ENCODE measurements at regions not wholly inside any gene's neighbourhood (a gene's known extent, or its start where the extent isn't known, plus 50 kb on each side); places are given as distances from the start of the nearest gene placed in this dataset.

DNA sequence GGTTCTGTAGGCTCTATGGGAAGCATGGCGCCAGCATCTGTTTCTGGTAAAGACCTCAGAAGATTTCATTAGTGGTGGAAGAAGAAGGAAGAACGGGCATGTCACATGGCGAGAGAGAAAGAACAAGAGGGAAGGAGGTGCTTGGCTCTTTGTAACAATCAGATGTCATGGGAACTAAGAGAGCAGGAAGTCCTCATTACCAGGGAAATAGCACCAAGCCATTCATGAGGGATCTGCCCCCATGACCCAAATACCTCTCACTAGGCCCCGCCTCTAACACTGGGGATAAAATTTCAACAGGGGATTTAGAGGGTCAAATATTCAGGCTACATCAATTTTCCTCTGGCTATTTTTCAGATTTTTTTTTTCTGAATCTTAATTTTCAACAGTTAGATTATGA, 954.3 kb downstream of the SQOR start:
- intact Hi-C loops (cut with DNase I) = no loop called here
- Histone ChIP-seq H3K27ac (no peak overlapping the region), H3K4me1 (no peaks in the 10 kb centered on the region), H3K9me3 (no peaks in the 10 kb centered on the region), H3K36me3 (no peaks in the 10 kb centered on the region), H3K4me3 (no peak overlapping the region), H3K27me3 (no peaks in the 10 kb centered on the region)
- WGBS, 2 donors = 75 to 88% methylated on average over 4 of the region's 4 CpGs
- TF ChIP-seq, protein P1, sequence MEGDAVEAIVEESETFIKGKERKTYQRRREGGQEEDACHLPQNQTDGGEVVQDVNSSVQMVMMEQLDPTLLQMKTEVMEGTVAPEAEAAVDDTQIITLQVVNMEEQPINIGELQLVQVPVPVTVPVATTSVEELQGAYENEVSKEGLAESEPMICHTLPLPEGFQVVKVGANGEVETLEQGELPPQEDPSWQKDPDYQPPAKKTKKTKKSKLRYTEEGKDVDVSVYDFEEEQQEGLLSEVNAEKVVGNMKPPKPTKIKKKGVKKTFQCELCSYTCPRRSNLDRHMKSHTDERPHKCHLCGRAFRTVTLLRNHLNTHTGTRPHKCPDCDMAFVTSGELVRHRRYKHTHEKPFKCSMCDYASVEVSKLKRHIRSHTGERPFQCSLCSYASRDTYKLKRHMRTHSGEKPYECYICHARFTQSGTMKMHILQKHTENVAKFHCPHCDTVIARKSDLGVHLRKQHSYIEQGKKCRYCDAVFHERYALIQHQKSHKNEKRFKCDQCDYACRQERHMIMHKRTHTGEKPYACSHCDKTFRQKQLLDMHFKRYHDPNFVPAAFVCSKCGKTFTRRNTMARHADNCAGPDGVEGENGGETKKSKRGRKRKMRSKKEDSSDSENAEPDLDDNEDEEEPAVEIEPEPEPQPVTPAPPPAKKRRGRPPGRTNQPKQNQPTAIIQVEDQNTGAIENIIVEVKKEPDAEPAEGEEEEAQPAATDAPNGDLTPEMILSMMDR (IDR thresholded peaks at IDR 0.05) = no peak
- TF ChIP-seq POLR2A (IDR thresholded peaks at IDR 0.05) = no peak
- DNase-seq = no peak

DNA sequence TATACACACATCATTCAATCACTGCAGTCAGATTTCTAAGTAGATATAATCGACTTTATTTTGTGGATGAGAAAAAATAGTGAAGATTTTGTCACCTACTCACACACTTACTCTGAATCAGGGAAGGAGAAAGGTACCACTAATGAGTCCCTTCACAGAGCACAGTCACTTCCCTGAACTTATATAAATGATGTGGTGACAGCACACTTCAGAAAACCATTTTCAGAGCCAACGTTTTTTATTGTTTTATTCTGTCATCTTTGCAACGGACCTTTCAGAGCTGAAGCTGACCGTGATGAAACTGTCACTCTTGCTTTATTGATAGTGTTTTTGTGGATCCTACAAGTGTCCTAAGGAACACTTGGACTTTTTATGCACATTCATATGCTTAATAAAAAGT, 956.6 kb downstream of the SQOR start:
- H3K27ac ChIP-seq = no peak overlapping the region
- TF ChIP-seq, protein P1 (IDR thresholded peaks at IDR 0.05) = no peak
- TF ChIP-seq POLR2A (IDR thresholded peaks at IDR 0.05) = no peak
- no peak overlapping the region for H3K4me3 ChIP-seq
- intact Hi-C loops (cut with DNase I) = no loop called here
- H3K27me3 ChIP-seq = no peaks in the 10 kb centered on the region
- H3K9me3 ChIP-seq = no peaks in the 10 kb centered on the region
- WGBS, 2 donors = 43 to 54% methylated on average over 4 of the region's 4 CpGs
- no peaks in the 10 kb centered on the region for H3K36me3 ChIP-seq
- DNase-seq = no peak
- no peaks in the 10 kb centered on the region for H3K4me1 ChIP-seq

DNA sequence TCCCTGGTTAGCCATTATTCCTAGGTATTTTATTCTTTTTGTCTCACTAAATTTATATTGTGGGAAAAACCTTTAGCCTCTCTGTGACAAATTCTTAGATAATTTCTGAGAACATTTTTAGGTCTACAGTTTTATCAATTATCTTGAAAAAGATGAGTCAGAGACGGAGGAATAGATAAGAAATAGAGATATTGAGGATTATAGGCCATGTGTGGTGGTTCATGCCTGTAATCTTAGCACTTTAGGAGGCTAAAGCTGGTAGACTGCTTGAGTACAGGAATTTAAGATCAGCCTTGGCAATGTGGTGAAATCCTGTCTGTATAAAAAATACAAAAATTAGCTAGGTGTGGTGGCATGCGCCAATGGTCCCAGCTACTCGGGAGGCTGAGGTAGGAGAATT, 960.2 kb downstream of the SQOR start:
- Histone ChIP-seq H3K36me3 (no peaks in the 10 kb centered on the region), H3K27ac (no peak overlapping the region), H3K27me3 (no peaks in the 10 kb centered on the region), H3K4me1 (no peaks in the 10 kb centered on the region), H3K9me3 (no peaks in the 10 kb centered on the region), H3K4me3 (no peak overlapping the region)
- no peak for TF ChIP-seq POLR2A (IDR thresholded peaks at IDR 0.05)
- TF ChIP-seq, protein P1 (IDR thresholded peaks at IDR 0.05) = no peak
- WGBS, 2 donors = 78 to 81% methylated on average over 3 of the region's 3 CpGs
- intact Hi-C loops (cut with DNase I) = no loop called here
- DNase-seq = no peak

GRCh38 chr15:46607077-46607476, 972.2 kb downstream of the SQOR start:
- DNase-seq = no peak
- Histone ChIP-seq H3K4me1 (no peaks in the 10 kb centered on the region), H3K36me3 (no peaks in the 10 kb centered on the region), H3K27me3 (no peaks in the 10 kb centered on the region), H3K9me3 (no peaks in the 10 kb centered on the region), H3K4me3 (no peak overlapping the region), H3K27ac (no peak overlapping the region)
- WGBS, 2 donors = 49 to 52% methylated on average over 3 of the region's 3 CpGs
- TF ChIP-seq, protein P1 (IDR thresholded peaks at IDR 0.05) = no peak
- no peak for TF ChIP-seq POLR2A (IDR thresholded peaks at IDR 0.05)
- intact Hi-C loops (cut with DNase I) = no loop called here

DNA sequence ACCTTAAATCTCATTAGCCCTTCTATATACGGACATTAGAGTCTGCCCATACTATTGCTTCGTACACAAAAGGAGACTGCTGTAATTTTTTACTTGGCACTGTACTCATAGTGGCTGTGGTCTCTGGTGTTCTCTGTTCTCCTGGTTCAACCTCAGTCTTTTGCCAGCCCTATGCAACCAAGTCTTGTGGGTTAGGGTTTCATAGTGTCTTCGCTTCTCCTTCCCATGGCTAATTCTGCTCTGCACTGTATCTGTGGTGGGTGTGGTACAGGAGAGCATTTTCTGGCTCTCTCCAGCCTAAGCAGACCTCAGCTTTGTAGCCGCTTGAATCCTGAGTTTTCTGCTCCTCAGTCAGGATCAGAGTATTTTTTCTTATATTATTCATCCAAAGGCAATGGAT, 981.2 kb downstream of the SQOR start:
- 76 to 83% methylated on average over 4 of the region's 4 CpGs for WGBS, 2 donors
- no peak for TF ChIP-seq POLR2A (IDR thresholded peaks at IDR 0.05)
- TF ChIP-seq, protein P1 (IDR thresholded peaks at IDR 0.05) = no peak
- intact Hi-C loops (cut with DNase I) = no loop called here

More for the DNA sequence above, 981.2 kb downstream of the SQOR start:
- H3K9me3 ChIP-seq = peaks cover 0 to 5% (median 0%) of the 10 kb centered on the region in 3 donors
- DNase-seq = no peak
- H3K4me1 ChIP-seq = no peaks in the 10 kb centered on the region
- no peak overlapping the region for H3K27ac ChIP-seq
- H3K27me3 ChIP-seq = no peaks in the 10 kb centered on the region
- no peak overlapping the region for H3K4me3 ChIP-seq
- no peaks in the 10 kb centered on the region for H3K36me3 ChIP-seq

Measured in esophagus squamous epithelium (tissue), 5 donors.